CD14-positive monocyte (primary cell): ENCODE measurements at regions not wholly inside any gene's neighbourhood (a gene's known extent, or its start where the extent isn't known, plus 50 kb on each side); places are given as distances from the start of the nearest gene placed in this dataset.

ENCODE experiments used
- DNase-seq, 3 donors: peaks; one replicate each; pipeline ENCODE4 v3.0.0-alpha.2; 2011 to 2022
- H2AFZ ChIP-seq: 2 replicates; pipeline ENCODE4 v1.6.0; 2012; ENCODE audit warnings: mild to moderate bottlenecking, low read depth, low read length, inconsistent platforms; ENCODE audit not compliant: insufficient read depth, poor library complexity, severe bottlenecking
- H3K27ac ChIP-seq, 2 donors: 1 replicate in 1 of 2; 2 replicates in 1 of 2; pipeline ENCODE4 v1.5.1; 2012 to 2013; ENCODE audit warnings: low read length in 2 of 2, control low read depth in 1 of 2, inconsistent platforms in 1 of 2, low read depth in 1 of 2, mild to moderate bottlenecking in 1 of 2
- H3K27me3 ChIP-seq, 2 donors: one replicate each; pipeline versions ENCODE4 v1.6.0 to v1.6.1; 2011 to 2013; ENCODE audit warnings: low read length in 2 of 2; ENCODE audit not compliant: control insufficient read depth in 2 of 2, insufficient read depth in 2 of 2
- H3K36me3 ChIP-seq, 2 donors: replicated peaks in 1 of 2; 1 replicate in 1 of 2; 2 replicates in 1 of 2; pipeline versions ENCODE4 v1.5.1 to v1.6.1; 2012 to 2013; ENCODE audit warnings: low read length in 2 of 2, control low read depth in 1 of 2, inconsistent platforms in 1 of 2, mild to moderate bottlenecking in 1 of 2; ENCODE audit not compliant: insufficient read depth in 2 of 2, control insufficient read depth in 1 of 2
- H3K4me1 ChIP-seq, 2 donors: 1 replicate in 1 of 2; 2 replicates in 1 of 2; pipeline versions ENCODE4 v1.5.1 to v1.6.1; 2012 to 2013; ENCODE audit warnings: low read length in 2 of 2, control low read depth in 1 of 2, inconsistent platforms in 1 of 2, mild to moderate bottlenecking in 1 of 2, moderate library complexity in 1 of 2; ENCODE audit not compliant: insufficient read depth in 2 of 2, control insufficient read depth in 1 of 2
- H3K4me2 ChIP-seq: replicated peaks from 2 replicates; pipeline ENCODE3; 2012; ENCODE audit warnings: low read length, moderate library complexity, mild to moderate bottlenecking; ENCODE audit not compliant: poor library complexity, severe bottlenecking; ENCODE audit errors: extremely low read depth
- H3K4me3 ChIP-seq, 3 experiments: fragments of 200-600 bp in 1 of 3; sonication (generic) in 1 of 3; replicated peaks in 1 of 3; 1 replicate in 2 of 3; 2 replicates in 1 of 3; pipeline ENCODE4 v1.5.1; 2011 to 2013; ENCODE audit warnings: low read length in 3 of 3, mild to moderate bottlenecking in 3 of 3, control low read depth in 2 of 3, low read depth in 2 of 3, inconsistent platforms in 1 of 3, moderate library complexity in 1 of 3
- H3K79me2 ChIP-seq: 2 replicates; pipeline ENCODE4 v1.6.0; 2012; ENCODE audit warnings: mild to moderate bottlenecking, control low read depth, inconsistent platforms, low read length, moderate library complexity; ENCODE audit not compliant: insufficient read depth
- H3K9ac ChIP-seq: 2 replicates; pipeline ENCODE4 v1.6.0; 2017; ENCODE audit warnings: low read length, mild to moderate bottlenecking; ENCODE audit not compliant: insufficient read depth, poor library complexity, severe bottlenecking
- H3K9me3 ChIP-seq, 2 donors: replicated peaks in 1 of 2; 1 replicate in 1 of 2; 2 replicates in 1 of 2; pipeline versions ENCODE4 v1.5.1 to v1.6.1; 2012 to 2013; ENCODE audit warnings: low read length in 2 of 2, control low read depth in 1 of 2; ENCODE audit not compliant: control insufficient read depth in 1 of 2, insufficient read depth in 1 of 2
- H4K20me1 ChIP-seq: 2 replicates; pipeline ENCODE4 v1.6.0; 2012; ENCODE audit warnings: mild to moderate bottlenecking, low read length, control low read depth, moderate library complexity; ENCODE audit not compliant: insufficient read depth
- H3K27ac Mint-ChIP-seq, 7 donors: one replicate each; pipeline ENCODE4 v1.8.0; 2020; ENCODE audit warnings: mild to moderate bottlenecking in 7 of 7, mixed read lengths in 7 of 7, moderate library complexity in 6 of 7, inconsistent platforms in 2 of 7
- H3K27me3 Mint-ChIP-seq, 3 donors: one replicate each; pipeline ENCODE4 v1.8.0; 2021 to 2022; ENCODE audit warnings: low read depth in 3 of 3, mild to moderate bottlenecking in 3 of 3, mixed read lengths in 3 of 3, moderate library complexity in 3 of 3, inconsistent platforms in 1 of 3
- H3K36me3 Mint-ChIP-seq, 2 donors: one replicate each; pipeline ENCODE4 v1.8.0; 2020; ENCODE audit warnings: mixed read lengths in 2 of 2, inconsistent platforms in 1 of 2, mild to moderate bottlenecking in 1 of 2
- H3K4me1 Mint-ChIP-seq: one replicate; pipeline ENCODE4 v1.8.0; 2020; ENCODE audit warnings: mild to moderate bottlenecking, mixed read lengths
- H3K4me3 Mint-ChIP-seq, 2 donors: one replicate each; pipeline ENCODE4 v1.8.0; 2020; ENCODE audit warnings: mild to moderate bottlenecking in 2 of 2, mixed read lengths in 2 of 2, moderate library complexity in 1 of 2
- H3K9me3 Mint-ChIP-seq, 7 donors: one replicate each; pipeline ENCODE4 v1.8.0; 2020 to 2022; ENCODE audit warnings: mixed read lengths in 7 of 7, mild to moderate bottlenecking in 6 of 7, moderate library complexity in 6 of 7, inconsistent platforms in 2 of 7
- CTCF ChIP-seq: fragments of 200-600 bp; IDR thresholded peaks from one replicate; pipeline ENCODE4 v1.8.0; 2022; ENCODE audit warnings: antibody characterized with exemption, mild to moderate bottlenecking
- WGBS: methylation state at CpG from one replicate; pipeline ENCODE4 v1.1.5; 2013; ENCODE audit warnings: missing lambda C conversion rate; ENCODE audit not compliant: insufficient coverage; 5-methylcytosine and 5-hydroxymethylcytosine counted together
- intact Hi-C, 2 donors: fragments of 100-400 bp; cut with micrococcal nuclease; formaldehyde crosslinking; loops; one replicate each; pipeline versions ENCODE4 v1.15.0 to v1.15.1; 2023

- no peak overlapping the region for H3K27ac Mint-ChIP-seq
- no peaks in the 10 kb centered on the region for H3K4me1 Mint-ChIP-seq
- DNase-seq: no peak
- no peaks in the 10 kb centered on the region for H3K79me2 ChIP-seq
- H3K4me1 ChIP-seq: no peaks in the 10 kb centered on the region
- H3K9me3 Mint-ChIP-seq: peaks cover 0 to 11% (median 2%) of the 10 kb centered on the region in 7 donors
- no peak overlapping the region for H2AFZ ChIP-seq
- no peaks in the 10 kb centered on the region for H4K20me1 ChIP-seq
- no peak overlapping the region for H3K4me3 Mint-ChIP-seq
- intact Hi-C loops: no loop called here
- no peaks in the 10 kb centered on the region for H3K36me3 ChIP-seq
- no peak overlapping the region for H3K27ac ChIP-seq
- H3K9ac ChIP-seq: no peak overlapping the region
- H3K9me3 ChIP-seq: peaks cover 0 to 10% of the 10 kb centered on the region in 2 donors
- H3K36me3 Mint-ChIP-seq: no peaks in the 10 kb centered on the region
- no peaks in the 10 kb centered on the region for H3K27me3 Mint-ChIP-seq
- no peak overlapping the region for H3K4me3 ChIP-seq
- no peak overlapping the region for H3K4me2 ChIP-seq
- TF ChIP-seq CTCF: no peak
- no peaks in the 10 kb centered on the region for H3K27me3 ChIP-seq
- WGBS: 80% methylated on average over 3 of the region's 4 CpGs
Measured at GRCh38 chr13:68490594-68490993, 1260.5 kb upstream of the PCDH9 start.

GRCh38 chr13:68481130-68481529 lies 1251.0 kb upstream of the PCDH9 start:
- Histone ChIP-seq H3K4me2 (no peak overlapping the region), H2AFZ (no peak overlapping the region), H3K4me3 (no peak overlapping the region), H3K4me1 (no peaks in the 10 kb centered on the region), H4K20me1 (no peaks in the 10 kb centered on the region), H3K9me3 (peaks cover 0 to 2% of the 10 kb centered on the region in 2 donors), H3K27ac (no peak overlapping the region), H3K9ac (no peak overlapping the region), H3K79me2 (no peaks in the 10 kb centered on the region), H3K27me3 (no peaks in the 10 kb centered on the region), H3K36me3 (no peaks in the 10 kb centered on the region)
- intact Hi-C loops: no loop called here
- DNase-seq: no peak
- Mint-ChIP-seq H3K36me3 (no peaks in the 10 kb centered on the region), H3K4me1 (no peaks in the 10 kb centered on the region), H3K9me3 (peaks cover 0 to 6% (median 0%) of the 10 kb centered on the region in 7 donors), H3K27me3 (no peaks in the 10 kb centered on the region), H3K27ac (no peak overlapping the region), H3K4me3 (no peak overlapping the region)
- no CpG with 5 or more reads among the region's 2 CpGs for WGBS
- no peak for TF ChIP-seq CTCF
